ENCODE measurements at regions not wholly inside any gene's neighbourhood (a gene's known extent, or its start where the extent isn't known, plus 50 kb on each side); places are given as distances from the start of the nearest gene placed in this dataset.
A peak's percentile ranks its signal among the peaks of the same experiment; 100 is the strongest.

GRCh38 chr17:55965051-55965450 is 188.2 kb upstream of the ANKFN1 start:
- Histone ChIP-seq H3K36me3 (ENCODE audit: low read depth, low read length) (no peaks in the 10 kb centered on the region), H3K4me3 (ENCODE audit: low read length) (no peak overlapping the region), H3K27ac (ENCODE audit: low read length) (no peak overlapping the region), H4K20me1 (ENCODE audit: low read length) (no peaks in the 10 kb centered on the region), H3K4me1 (ENCODE audit: insufficient read depth, low read length) (no peaks in the 10 kb centered on the region), H3K79me2 (ENCODE audit: low read length) (no peaks in the 10 kb centered on the region), H3K4me2 (ENCODE audit: low read length) (no peak overlapping the region), H3K9me2 (replicated peaks; ENCODE audit: low read length) (no peaks in the 10 kb centered on the region), H2AFZ (ENCODE audit: low read length) (no peak overlapping the region), H3K9me3 (ENCODE audit: low read length) (no peaks in the 10 kb centered on the region), H3K9ac (ENCODE audit: low read length) (no peak overlapping the region), H3F3A (ENCODE audit: low read length, unreplicated experiment) (no peaks in the 10 kb centered on the region), H3K27me3 (ENCODE audit: low read length) (peaks cover 26% of the 10 kb centered on the region; the same call in 1 of the 2 replicates)
- ChIA-PET POLR2A (ENCODE audit: unreplicated experiment) (no interaction called here), CTCF (no interaction called here)
- DNase-seq (no peak), ATAC-seq (no peak)
- TF ChIP-seq EZH2 (IDR thresholded peaks at IDR 0.05; ENCODE audit: low read length, unreplicated experiment) (no peak), CTCF (conservative IDR thresholded peaks at IDR 0.05; ENCODE audit: low read depth, low read length) (peak; percentile 26; the same call in 1 of the 2 replicates), EZH2phosphoT487 (IDR thresholded peaks at IDR 0.05; ENCODE audit: borderline replicate concordance, low read length) (no peak)
- intact Hi-C loops (cut with micrococcal nuclease): no loop called here
- BruUV-seq (replicated peaks): no TSS peak

GRCh38 chr17:55969562-55970324 is 183.5 kb upstream of the ANKFN1 start:
- CTCF ChIA-PET: no interaction called here
- POLR2A ChIA-PET (ENCODE audit: unreplicated experiment): no interaction called here
- H3K27me3 ChIP-seq (ENCODE audit: low read length): peaks cover 20% of the 10 kb centered on the region; the same call in 1 of the 2 replicates
- DNase-seq (no peak), ATAC-seq (no peak)
- no peak overlapping the region for H3K27ac ChIP-seq (ENCODE audit: low read length)
- no peaks in the 10 kb centered on the region for H3F3A ChIP-seq (ENCODE audit: low read length, unreplicated experiment)
- no peak overlapping the region for H2AFZ ChIP-seq (ENCODE audit: low read length)
- no peaks in the 10 kb centered on the region for H4K20me1 ChIP-seq (ENCODE audit: low read length)
- no peaks in the 10 kb centered on the region for H3K9me3 ChIP-seq (ENCODE audit: low read length)
- intact Hi-C loops (cut with micrococcal nuclease): no loop called here
- H3K79me2 ChIP-seq (ENCODE audit: low read length): no peaks in the 10 kb centered on the region
- no peak overlapping the region for H3K9ac ChIP-seq (ENCODE audit: low read length)
- no peak overlapping the region for H3K4me3 ChIP-seq (ENCODE audit: low read length)
- TF ChIP-seq CTCF (conservative IDR thresholded peaks at IDR 0.05; ENCODE audit: low read depth, low read length) (no peak), EZH2phosphoT487 (IDR thresholded peaks at IDR 0.05; ENCODE audit: borderline replicate concordance, low read length) (no peak), EZH2 (IDR thresholded peaks at IDR 0.05; ENCODE audit: low read length, unreplicated experiment) (no peak)
- H3K4me1 ChIP-seq (ENCODE audit: insufficient read depth, low read length): no peaks in the 10 kb centered on the region
- BruUV-seq (replicated peaks): no TSS peak
- H3K9me2 ChIP-seq (replicated peaks; ENCODE audit: low read length): no peaks in the 10 kb centered on the region
- no peak overlapping the region for H3K4me2 ChIP-seq (ENCODE audit: low read length)
- H3K36me3 ChIP-seq (ENCODE audit: low read depth, low read length): no peaks in the 10 kb centered on the region

GRCh38 chr17:55978578-55978977 is 174.7 kb upstream of the ANKFN1 start:
- Histone ChIP-seq H3K79me2 (ENCODE audit: low read length) (no peaks in the 10 kb centered on the region), H3K27me3 (ENCODE audit: low read length) (no peaks in the 10 kb centered on the region), H3K9me3 (ENCODE audit: low read length) (0 out of 2 replicates have a peak, but pooled peaks cover 5% of the 10 kb centered on the region), H3K9ac (ENCODE audit: low read length) (no peak overlapping the region), H3K27ac (ENCODE audit: low read length) (no peak overlapping the region), H3F3A (ENCODE audit: low read length, unreplicated experiment) (no peaks in the 10 kb centered on the region), H3K4me3 (ENCODE audit: low read length) (no peak overlapping the region), H2AFZ (ENCODE audit: low read length) (no peak overlapping the region), H3K36me3 (ENCODE audit: low read depth, low read length) (no peaks in the 10 kb centered on the region), H3K4me1 (ENCODE audit: insufficient read depth, low read length) (no peaks in the 10 kb centered on the region), H3K9me2 (replicated peaks; ENCODE audit: low read length) (no peaks in the 10 kb centered on the region), H3K4me2 (ENCODE audit: low read length) (no peak overlapping the region), H4K20me1 (ENCODE audit: low read length) (no peaks in the 10 kb centered on the region)
- intact Hi-C loops (cut with micrococcal nuclease): no loop called here
- BruUV-seq (replicated peaks): no TSS peak
- CTCF ChIA-PET: no interaction called here
- POLR2A ChIA-PET (ENCODE audit: unreplicated experiment): no interaction called here
- no peak for TF ChIP-seq CTCF (conservative IDR thresholded peaks at IDR 0.05; ENCODE audit: low read depth, low read length)
- no peak for TF ChIP-seq EZH2 (IDR thresholded peaks at IDR 0.05; ENCODE audit: low read length, unreplicated experiment)
- TF ChIP-seq EZH2phosphoT487 (IDR thresholded peaks at IDR 0.05; ENCODE audit: borderline replicate concordance, low read length): no peak
- DNase-seq: no peak
- no peak for ATAC-seq
